ENCODE measurements at regions not wholly inside any gene's neighbourhood (a gene's known extent, or its start where the extent isn't known, plus 50 kb on each side); places are given as distances from the start of the nearest gene placed in this dataset.

DNA sequence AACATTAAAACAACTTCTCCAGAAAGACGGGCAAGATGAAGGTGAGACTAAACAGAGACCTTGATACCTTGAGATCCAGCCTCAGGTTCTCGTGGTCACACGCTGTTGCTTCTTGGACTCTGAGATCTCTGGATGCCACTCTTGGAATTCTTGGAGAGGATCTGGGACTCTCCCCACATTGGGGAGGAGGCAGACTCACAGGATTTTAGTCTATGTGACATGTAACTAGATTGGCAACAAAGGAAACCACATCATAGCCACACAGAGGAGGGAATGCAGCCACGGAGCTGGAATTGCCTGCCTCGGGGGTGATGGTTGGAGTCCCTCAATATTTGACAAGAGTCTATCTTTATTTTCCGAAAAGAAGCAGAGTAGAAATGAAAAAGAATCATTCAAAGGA, 78.8 kb upstream of the IGFBP5 start:
- no peak for TF ChIP-seq JUNB (IDR thresholded peaks at IDR 0.05; ENCODE audit: unreplicated experiment)
- TF ChIP-seq POLR2AphosphoS5 (IDR thresholded peaks at IDR 0.05; ENCODE audit: low read depth) = no peak
- TF ChIP-seq, protein P1, sequence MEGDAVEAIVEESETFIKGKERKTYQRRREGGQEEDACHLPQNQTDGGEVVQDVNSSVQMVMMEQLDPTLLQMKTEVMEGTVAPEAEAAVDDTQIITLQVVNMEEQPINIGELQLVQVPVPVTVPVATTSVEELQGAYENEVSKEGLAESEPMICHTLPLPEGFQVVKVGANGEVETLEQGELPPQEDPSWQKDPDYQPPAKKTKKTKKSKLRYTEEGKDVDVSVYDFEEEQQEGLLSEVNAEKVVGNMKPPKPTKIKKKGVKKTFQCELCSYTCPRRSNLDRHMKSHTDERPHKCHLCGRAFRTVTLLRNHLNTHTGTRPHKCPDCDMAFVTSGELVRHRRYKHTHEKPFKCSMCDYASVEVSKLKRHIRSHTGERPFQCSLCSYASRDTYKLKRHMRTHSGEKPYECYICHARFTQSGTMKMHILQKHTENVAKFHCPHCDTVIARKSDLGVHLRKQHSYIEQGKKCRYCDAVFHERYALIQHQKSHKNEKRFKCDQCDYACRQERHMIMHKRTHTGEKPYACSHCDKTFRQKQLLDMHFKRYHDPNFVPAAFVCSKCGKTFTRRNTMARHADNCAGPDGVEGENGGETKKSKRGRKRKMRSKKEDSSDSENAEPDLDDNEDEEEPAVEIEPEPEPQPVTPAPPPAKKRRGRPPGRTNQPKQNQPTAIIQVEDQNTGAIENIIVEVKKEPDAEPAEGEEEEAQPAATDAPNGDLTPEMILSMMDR (conservative IDR thresholded peaks at IDR 0.05; ENCODE audit: low read depth in 2 of 2) = no peak
- TF ChIP-seq EZH2 (IDR thresholded peaks at IDR 0.05; ENCODE audit: low read depth, unreplicated experiment) = no peak
- TF ChIP-seq, protein P2, sequence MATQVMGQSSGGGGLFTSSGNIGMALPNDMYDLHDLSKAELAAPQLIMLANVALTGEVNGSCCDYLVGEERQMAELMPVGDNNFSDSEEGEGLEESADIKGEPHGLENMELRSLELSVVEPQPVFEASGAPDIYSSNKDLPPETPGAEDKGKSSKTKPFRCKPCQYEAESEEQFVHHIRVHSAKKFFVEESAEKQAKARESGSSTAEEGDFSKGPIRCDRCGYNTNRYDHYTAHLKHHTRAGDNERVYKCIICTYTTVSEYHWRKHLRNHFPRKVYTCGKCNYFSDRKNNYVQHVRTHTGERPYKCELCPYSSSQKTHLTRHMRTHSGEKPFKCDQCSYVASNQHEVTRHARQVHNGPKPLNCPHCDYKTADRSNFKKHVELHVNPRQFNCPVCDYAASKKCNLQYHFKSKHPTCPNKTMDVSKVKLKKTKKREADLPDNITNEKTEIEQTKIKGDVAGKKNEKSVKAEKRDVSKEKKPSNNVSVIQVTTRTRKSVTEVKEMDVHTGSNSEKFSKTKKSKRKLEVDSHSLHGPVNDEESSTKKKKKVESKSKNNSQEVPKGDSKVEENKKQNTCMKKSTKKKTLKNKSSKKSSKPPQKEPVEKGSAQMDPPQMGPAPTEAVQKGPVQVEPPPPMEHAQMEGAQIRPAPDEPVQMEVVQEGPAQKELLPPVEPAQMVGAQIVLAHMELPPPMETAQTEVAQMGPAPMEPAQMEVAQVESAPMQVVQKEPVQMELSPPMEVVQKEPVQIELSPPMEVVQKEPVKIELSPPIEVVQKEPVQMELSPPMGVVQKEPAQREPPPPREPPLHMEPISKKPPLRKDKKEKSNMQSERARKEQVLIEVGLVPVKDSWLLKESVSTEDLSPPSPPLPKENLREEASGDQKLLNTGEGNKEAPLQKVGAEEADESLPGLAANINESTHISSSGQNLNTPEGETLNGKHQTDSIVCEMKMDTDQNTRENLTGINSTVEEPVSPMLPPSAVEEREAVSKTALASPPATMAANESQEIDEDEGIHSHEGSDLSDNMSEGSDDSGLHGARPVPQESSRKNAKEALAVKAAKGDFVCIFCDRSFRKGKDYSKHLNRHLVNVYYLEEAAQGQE (IDR thresholded peaks at IDR 0.05; ENCODE audit: unreplicated experiment) = no peak
- TF ChIP-seq, protein P3, sequence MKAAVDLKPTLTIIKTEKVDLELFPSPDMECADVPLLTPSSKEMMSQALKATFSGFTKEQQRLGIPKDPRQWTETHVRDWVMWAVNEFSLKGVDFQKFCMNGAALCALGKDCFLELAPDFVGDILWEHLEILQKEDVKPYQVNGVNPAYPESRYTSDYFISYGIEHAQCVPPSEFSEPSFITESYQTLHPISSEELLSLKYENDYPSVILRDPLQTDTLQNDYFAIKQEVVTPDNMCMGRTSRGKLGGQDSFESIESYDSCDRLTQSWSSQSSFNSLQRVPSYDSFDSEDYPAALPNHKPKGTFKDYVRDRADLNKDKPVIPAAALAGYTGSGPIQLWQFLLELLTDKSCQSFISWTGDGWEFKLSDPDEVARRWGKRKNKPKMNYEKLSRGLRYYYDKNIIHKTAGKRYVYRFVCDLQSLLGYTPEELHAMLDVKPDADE (IDR thresholded peaks at IDR 0.05) = no peak
- TF ChIP-seq EZH2phosphoT487 (IDR thresholded peaks at IDR 0.05; ENCODE audit: unreplicated experiment) = no peak

Measured in GM23338 (cell line).